ENCODE measurements at regions not wholly inside any gene's neighbourhood (a gene's known extent, or its start where the extent isn't known, plus 50 kb on each side); places are given as distances from the start of the nearest gene placed in this dataset.
"Not testable (repeated sequence)": the region's sequence is repeated elsewhere in the genome, so short reads cannot be mapped to it uniquely, and the experiment has no call there.

- TF ChIP-seq CTCF, POLR2A (IDR thresholded peaks at IDR 0.05): not testable (repeated sequence)
These were observed 217.2 kb downstream of the SEC23IP start for GRCh38 chr10:120109725-120110124.
